ENCODE measurements at regions not wholly inside any gene's neighbourhood (a gene's known extent, or its start where the extent isn't known, plus 50 kb on each side); places are given as distances from the start of the nearest gene placed in this dataset.
"Not testable (repeated sequence)": the region's sequence is repeated elsewhere in the genome, so short reads cannot be mapped to it uniquely, and the experiment has no call there.

GRCh38 chr18:60066219-60066975, 166.6 kb downstream of the PMAIP1 start:
- H3K9me3 ChIP-seq (ENCODE audit: control insufficient read depth, low read length) = no peaks in the 10 kb centered on the region
- H3K4me3 ChIP-seq (ENCODE audit: insufficient read depth in 1 of 2, low read depth in 1 of 2, low read length in 2 of 2) = no peak overlapping the region
- peak overlapping the region; percentile 7 to 62 for H3K18ac ChIP-seq (ENCODE audit: low read depth in 1 of 2, low read length in 2 of 2)
- H2BK12ac ChIP-seq (ENCODE audit: low read length in 2 of 2) = no peak overlapping the region
- WGBS = 58% methylated on average over 6 of the region's 8 CpGs
- DNase-seq = no peak
- H3K4me2 ChIP-seq (ENCODE audit: low read length, poor library complexity, severe bottlenecking) = no peak overlapping the region
- peaks cover 4% of the 10 kb centered on the region for H3K4me1 ChIP-seq (ENCODE audit: control insufficient read depth, insufficient read depth, low read depth, low read length)
- H2AK5ac ChIP-seq (ENCODE audit: low read length, severe bottlenecking) = no peak overlapping the region
- H3K27me3 ChIP-seq (ENCODE audit: control insufficient read depth in 1 of 2, insufficient read depth in 1 of 2, low read length in 2 of 2) = no peaks in the 10 kb centered on the region
- no peak overlapping the region for H2BK5ac ChIP-seq (ENCODE audit: low read depth, low read length, poor library complexity, severe bottlenecking)
- H2BK15ac ChIP-seq (ENCODE audit: low read depth, poor library complexity, severe bottlenecking) = no peak overlapping the region
- no peak overlapping the region for H3K23ac ChIP-seq (ENCODE audit: low read length in 2 of 2)
- peak overlapping the region; percentile 49 for H4K8ac ChIP-seq (ENCODE audit: low read length)
- no peak overlapping the region for H3K14ac ChIP-seq (ENCODE audit: low read length in 2 of 2)
- H4K91ac ChIP-seq (ENCODE audit: low read length) = no peak overlapping the region
- no peaks in the 10 kb centered on the region for H3K36me3 ChIP-seq (ENCODE audit: control insufficient read depth in 1 of 2, insufficient read depth in 2 of 2, low read depth in 1 of 2, low read length in 2 of 2)
- H3K79me1 ChIP-seq (replicated peaks; ENCODE audit: low read length, poor library complexity, severe bottlenecking) = no peaks in the 10 kb centered on the region
- no peak overlapping the region for H3K4ac ChIP-seq (ENCODE audit: low read depth in 1 of 2, low read length in 2 of 2)
- H2AFZ ChIP-seq (ENCODE audit: low read depth, low read length) = no peak overlapping the region
- H3K9ac ChIP-seq (ENCODE audit: low read length) = no peak overlapping the region
- H3K27ac ChIP-seq (ENCODE audit: low read length, poor library complexity, severe bottlenecking) = no peak overlapping the region
- no peak overlapping the region for H2BK120ac ChIP-seq (ENCODE audit: low read depth, low read length)

- no peak overlapping the region for H3K4ac ChIP-seq (ENCODE audit: low read depth in 1 of 2, low read length in 2 of 2)
- no peak overlapping the region for H2BK12ac ChIP-seq (ENCODE audit: low read length in 2 of 2)
- 63% methylated on average over 1 of the region's 1 CpG for WGBS
- DNase-seq = no peak
- no peaks in the 10 kb centered on the region for H3K9me3 ChIP-seq (ENCODE audit: control insufficient read depth, low read length)
- H2BK15ac ChIP-seq (ENCODE audit: low read depth, poor library complexity, severe bottlenecking) = no peak overlapping the region
- no peak overlapping the region for H3K9ac ChIP-seq (ENCODE audit: low read length)
- H3K23ac ChIP-seq (ENCODE audit: low read length in 2 of 2) = no peak overlapping the region
- H2AFZ ChIP-seq (ENCODE audit: low read depth, low read length) = no peak overlapping the region
- no peak overlapping the region for H4K91ac ChIP-seq (ENCODE audit: low read length)
- no peaks in the 10 kb centered on the region for H3K27me3 ChIP-seq (ENCODE audit: control insufficient read depth in 1 of 2, insufficient read depth in 1 of 2, low read length in 2 of 2)
- H3K4me1 ChIP-seq (ENCODE audit: control insufficient read depth, insufficient read depth, low read depth, low read length) = peaks cover 6% of the 10 kb centered on the region
- no peak overlapping the region for H3K4me3 ChIP-seq (ENCODE audit: insufficient read depth in 1 of 2, low read depth in 1 of 2, low read length in 2 of 2)
- no peak overlapping the region for H3K18ac ChIP-seq (ENCODE audit: low read depth in 1 of 2, low read length in 2 of 2)
- H3K14ac ChIP-seq (ENCODE audit: low read length in 2 of 2) = no peak overlapping the region
- no peak overlapping the region for H2BK120ac ChIP-seq (ENCODE audit: low read depth, low read length)
- no peaks in the 10 kb centered on the region for H3K36me3 ChIP-seq (ENCODE audit: control insufficient read depth in 1 of 2, insufficient read depth in 2 of 2, low read depth in 1 of 2, low read length in 2 of 2)
- H3K27ac ChIP-seq (ENCODE audit: low read length, poor library complexity, severe bottlenecking) = peak overlapping the region; percentile 35
- H3K79me1 ChIP-seq (replicated peaks; ENCODE audit: low read length, poor library complexity, severe bottlenecking) = no peaks in the 10 kb centered on the region
- peak overlapping the region; percentile 60 for H4K8ac ChIP-seq (ENCODE audit: low read length)
- no peak overlapping the region for H2BK5ac ChIP-seq (ENCODE audit: low read depth, low read length, poor library complexity, severe bottlenecking)
- no peak overlapping the region for H2AK5ac ChIP-seq (ENCODE audit: low read length, severe bottlenecking)
- no peak overlapping the region for H3K4me2 ChIP-seq (ENCODE audit: low read length, poor library complexity, severe bottlenecking)
Observed at GRCh38 chr18:60064271-60064670, 164.5 kb downstream of the PMAIP1 start.

- not testable (repeated sequence) for H4K91ac ChIP-seq (ENCODE audit: low read length); H3K4me3 ChIP-seq (ENCODE audit: insufficient read depth in 1 of 2, low read depth in 1 of 2, low read length in 2 of 2); H3K18ac ChIP-seq (ENCODE audit: low read depth in 1 of 2, low read length in 2 of 2); H3K27me3 ChIP-seq (ENCODE audit: control insufficient read depth in 1 of 2, insufficient read depth in 1 of 2, low read length in 2 of 2); H2AFZ ChIP-seq (ENCODE audit: low read depth, low read length); H2BK15ac ChIP-seq (ENCODE audit: low read depth, poor library complexity, severe bottlenecking); H3K79me1 ChIP-seq (replicated peaks; ENCODE audit: low read length, poor library complexity, severe bottlenecking); H3K23ac ChIP-seq (ENCODE audit: low read length in 2 of 2); H2AK5ac ChIP-seq (ENCODE audit: low read length, severe bottlenecking); H3K9ac ChIP-seq (ENCODE audit: low read length); H2BK5ac ChIP-seq (ENCODE audit: low read depth, low read length, poor library complexity, severe bottlenecking); H3K27ac ChIP-seq (ENCODE audit: low read length, poor library complexity, severe bottlenecking); DNase-seq; H4K8ac ChIP-seq (ENCODE audit: low read length); H3K4me1 ChIP-seq (ENCODE audit: control insufficient read depth, insufficient read depth, low read depth, low read length); H3K14ac ChIP-seq (ENCODE audit: low read length in 2 of 2); H3K4me2 ChIP-seq (ENCODE audit: low read length, poor library complexity, severe bottlenecking); H3K9me3 ChIP-seq (ENCODE audit: control insufficient read depth, low read length); H2BK12ac ChIP-seq (ENCODE audit: low read length in 2 of 2); H3K4ac ChIP-seq (ENCODE audit: low read depth in 1 of 2, low read length in 2 of 2); H2BK120ac ChIP-seq (ENCODE audit: low read depth, low read length); H3K36me3 ChIP-seq (ENCODE audit: control insufficient read depth in 1 of 2, insufficient read depth in 2 of 2, low read depth in 1 of 2, low read length in 2 of 2)
- 0% methylated on average over 1 of the region's 3 CpGs for WGBS
Observed at GRCh38 chr18:60062831-60063230, 163.0 kb downstream of the PMAIP1 start.

GRCh38 chr18:60062396-60062795, 162.6 kb downstream of the PMAIP1 start:
- Histone ChIP-seq H4K91ac (ENCODE audit: low read length) (no peak overlapping the region), H2AFZ (ENCODE audit: low read depth, low read length) (no peak overlapping the region), H3K23ac (ENCODE audit: low read length in 2 of 2) (no peak overlapping the region), H2AK5ac (ENCODE audit: low read length, severe bottlenecking) (peak overlapping the region; percentile 76), H3K9ac (ENCODE audit: low read length) (no peak overlapping the region), H3K4ac (ENCODE audit: low read depth in 1 of 2, low read length in 2 of 2) (no peak overlapping the region), H3K4me3 (ENCODE audit: insufficient read depth in 1 of 2, low read depth in 1 of 2, low read length in 2 of 2) (no peak overlapping the region), H2BK120ac (ENCODE audit: low read depth, low read length) (no peak overlapping the region), H2BK12ac (ENCODE audit: low read length in 2 of 2) (no peak overlapping the region), H3K4me1 (ENCODE audit: control insufficient read depth, insufficient read depth, low read depth, low read length) (peaks cover 4% of the 10 kb centered on the region), H2BK5ac (ENCODE audit: low read depth, low read length, poor library complexity, severe bottlenecking) (no peak overlapping the region), H3K18ac (ENCODE audit: low read depth in 1 of 2, low read length in 2 of 2) (no peak overlapping the region), H3K27ac (ENCODE audit: low read length, poor library complexity, severe bottlenecking) (no peak overlapping the region), H3K9me3 (ENCODE audit: control insufficient read depth, low read length) (no peaks in the 10 kb centered on the region), H3K79me1 (replicated peaks; ENCODE audit: low read length, poor library complexity, severe bottlenecking) (no peaks in the 10 kb centered on the region), H3K36me3 (ENCODE audit: control insufficient read depth in 1 of 2, insufficient read depth in 2 of 2, low read depth in 1 of 2, low read length in 2 of 2) (no peaks in the 10 kb centered on the region), H4K8ac (ENCODE audit: low read length) (no peak overlapping the region), H2BK15ac (ENCODE audit: low read depth, poor library complexity, severe bottlenecking) (no peak overlapping the region), H3K4me2 (ENCODE audit: low read length, poor library complexity, severe bottlenecking) (no peak overlapping the region), H3K14ac (ENCODE audit: low read length in 2 of 2) (no peak overlapping the region), H3K27me3 (ENCODE audit: control insufficient read depth in 1 of 2, insufficient read depth in 1 of 2, low read length in 2 of 2) (no peaks in the 10 kb centered on the region)
- no CpG with 5 or more reads among the region's 2 CpGs for WGBS
- no peak for DNase-seq

Data from mesenchymal stem cell (in vitro differentiated cells and primary cell).